ENCODE measurements at regions not wholly inside any gene's neighbourhood (a gene's known extent, or its start where the extent isn't known, plus 50 kb on each side); places are given as distances from the start of the nearest gene placed in this dataset.
"Not testable (repeated sequence)": the region's sequence is repeated elsewhere in the genome, so short reads cannot be mapped to it uniquely, and the experiment has no call there.

DNA sequence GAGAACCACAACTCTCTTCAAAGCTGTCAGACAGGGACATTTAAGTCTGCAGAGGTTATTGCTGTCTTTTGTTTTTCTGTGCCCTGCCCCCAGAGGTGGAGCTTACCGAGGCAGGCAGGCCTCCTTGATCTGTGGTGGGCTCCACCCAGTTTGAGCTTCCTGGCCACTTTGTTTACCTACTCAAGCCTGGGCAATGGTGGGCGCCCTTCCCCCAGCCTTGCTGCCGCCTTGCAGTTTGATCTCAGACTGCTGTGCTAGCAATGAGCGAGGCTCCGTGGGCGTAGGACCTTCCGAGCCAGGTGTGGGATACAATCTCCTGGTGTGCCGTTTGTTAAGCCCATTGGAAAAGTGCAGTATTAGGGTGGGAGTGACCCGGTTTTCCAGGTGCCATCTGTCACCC, 822.1 kb downstream of the KCNMA1 start:
- not testable (repeated sequence) for DNase-seq

DNA sequence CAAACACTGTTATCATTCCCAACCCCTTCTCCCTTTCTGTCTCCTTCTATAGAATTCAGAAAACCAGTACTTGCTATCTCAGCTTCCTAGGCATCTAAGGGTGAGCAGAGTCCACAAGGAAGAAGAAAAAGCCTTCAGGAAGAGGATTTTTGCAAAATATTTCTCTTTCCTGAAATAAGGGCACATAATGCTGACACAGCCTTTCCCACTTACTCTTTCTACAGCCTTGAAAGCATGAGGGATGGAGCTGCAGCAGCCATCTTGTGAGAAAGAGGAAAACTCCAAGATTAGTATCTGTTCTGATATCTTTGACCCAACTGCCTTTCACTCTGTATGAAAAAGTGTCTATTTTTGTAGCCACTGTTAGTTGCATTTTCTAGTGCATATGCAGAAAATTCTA, 826.2 kb downstream of the KCNMA1 start:
- no peak for DNase-seq

DNA sequence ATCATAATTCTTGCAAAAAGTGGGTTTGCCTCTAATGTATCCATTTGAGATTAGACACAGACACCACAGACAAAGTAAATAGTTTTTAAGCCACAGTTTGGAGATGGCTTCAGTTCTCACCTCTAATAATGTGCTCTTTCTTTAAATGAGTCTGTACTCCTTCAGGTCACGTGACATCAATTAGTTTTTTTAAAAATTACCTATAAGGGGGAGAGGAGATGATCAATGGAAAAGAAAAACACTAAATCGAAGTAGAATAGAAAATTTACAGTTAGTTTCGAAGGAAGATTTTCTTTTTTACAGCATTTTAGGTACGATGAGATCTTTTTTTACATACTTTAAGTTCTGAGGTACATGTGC, 849.2 kb downstream of the KCNMA1 start:
- no peak for DNase-seq

DNA sequence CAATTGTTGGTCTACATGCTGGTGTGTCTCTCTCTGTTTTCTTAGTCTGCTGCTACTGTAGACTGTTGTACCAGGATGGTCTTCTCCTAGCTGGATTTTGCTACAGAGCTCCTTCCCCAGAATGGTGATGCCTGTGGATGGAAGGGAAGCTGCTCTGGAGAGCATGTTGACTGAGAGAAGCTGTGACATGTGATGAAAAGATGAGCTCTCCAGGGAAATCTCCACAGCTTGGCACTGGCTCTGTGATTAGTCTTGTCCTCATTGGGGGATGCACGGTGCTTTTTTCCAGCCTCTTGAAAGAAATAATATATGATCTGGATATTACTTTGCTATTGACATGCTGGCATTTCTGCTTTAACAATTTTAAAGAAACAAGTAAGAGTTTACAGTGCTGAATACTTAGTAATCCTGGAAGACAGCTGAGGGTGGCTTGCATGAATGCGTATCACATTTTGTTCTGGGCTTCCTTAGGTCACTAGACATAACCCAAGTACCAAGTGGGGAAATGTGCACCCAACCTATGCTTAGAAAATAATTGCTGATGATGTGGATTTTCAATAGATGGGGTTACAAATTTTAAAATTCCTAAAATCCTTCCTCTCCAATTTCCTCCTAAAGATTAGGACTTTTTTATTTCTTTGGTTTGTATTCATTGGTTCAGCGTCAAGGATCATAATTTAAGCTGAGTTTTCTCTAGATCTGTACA, 849.7 kb downstream of the KCNMA1 start:
- DNase-seq: no peak

DNA sequence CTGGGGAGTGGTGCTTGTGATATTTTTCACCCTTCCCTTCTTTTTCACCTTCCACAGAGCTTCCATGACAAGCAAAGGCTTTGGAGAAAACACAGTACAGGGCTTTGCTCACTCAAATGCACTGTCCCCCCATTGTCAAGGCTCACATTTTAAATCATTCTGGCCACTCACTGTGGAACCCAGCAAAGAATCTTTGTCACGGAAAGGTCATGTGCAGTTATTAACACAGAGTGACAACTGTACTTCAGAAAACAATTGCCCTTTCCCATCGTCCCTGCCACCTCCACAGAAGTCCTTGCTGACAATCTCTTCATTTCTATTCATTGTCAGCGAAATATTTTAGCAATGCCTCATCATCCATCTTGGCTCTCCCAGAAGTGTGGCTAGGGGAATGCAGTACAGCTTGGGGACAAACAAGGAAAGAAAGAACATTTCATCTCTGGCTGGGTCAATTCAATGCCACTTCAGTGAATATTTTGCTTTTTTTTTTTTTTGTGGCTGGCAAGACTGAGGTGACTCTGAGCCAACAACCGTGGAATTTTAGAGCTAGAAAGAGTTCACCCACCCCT, 851.0 kb downstream of the KCNMA1 start:
- DNase-seq: no peak

DNA sequence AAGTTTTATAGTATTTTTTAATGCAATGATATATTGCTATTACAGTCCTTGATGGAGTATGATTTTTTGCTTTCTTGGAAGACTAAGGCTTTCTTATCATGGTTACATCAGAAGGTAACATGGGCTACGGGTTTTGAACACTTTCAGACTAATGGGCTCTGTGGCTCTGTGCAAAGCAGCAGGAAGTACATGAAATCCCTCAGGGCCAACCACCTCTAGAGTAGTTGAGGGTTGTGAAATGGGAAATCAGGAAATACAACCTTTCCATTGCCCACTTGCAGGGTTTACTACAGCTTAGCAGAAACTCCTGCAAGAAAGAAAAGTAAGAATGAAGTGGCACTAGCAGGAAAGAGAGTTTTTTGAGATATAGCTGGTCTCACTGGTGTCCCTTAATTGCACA, 853.5 kb downstream of the KCNMA1 start:
- no peak for DNase-seq

DNA sequence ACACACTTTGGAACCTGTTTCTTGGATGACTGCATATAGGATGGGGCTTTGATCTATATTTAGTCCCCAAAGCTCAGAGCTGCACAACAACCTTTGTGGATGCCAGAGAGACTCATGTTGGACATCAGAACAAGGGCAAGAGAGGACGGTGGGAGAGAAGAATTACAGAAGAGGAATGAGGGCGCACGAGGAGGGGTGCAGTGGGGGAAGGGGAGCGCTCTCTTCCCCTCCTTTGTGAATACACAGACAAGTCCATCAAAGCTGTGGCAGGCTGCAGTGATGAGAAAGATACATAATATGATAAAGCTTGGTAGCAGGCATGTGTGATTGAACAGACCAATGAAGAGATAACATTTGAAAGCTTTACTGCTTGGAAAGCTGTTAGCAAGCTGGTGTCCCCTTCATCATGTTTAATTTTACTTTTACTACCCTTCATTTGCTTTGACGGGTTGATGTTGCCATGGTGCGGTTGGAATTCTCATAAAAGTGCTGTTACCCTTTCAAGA, 857.8 kb downstream of the KCNMA1 start:
- DNase-seq: no peak

DNA sequence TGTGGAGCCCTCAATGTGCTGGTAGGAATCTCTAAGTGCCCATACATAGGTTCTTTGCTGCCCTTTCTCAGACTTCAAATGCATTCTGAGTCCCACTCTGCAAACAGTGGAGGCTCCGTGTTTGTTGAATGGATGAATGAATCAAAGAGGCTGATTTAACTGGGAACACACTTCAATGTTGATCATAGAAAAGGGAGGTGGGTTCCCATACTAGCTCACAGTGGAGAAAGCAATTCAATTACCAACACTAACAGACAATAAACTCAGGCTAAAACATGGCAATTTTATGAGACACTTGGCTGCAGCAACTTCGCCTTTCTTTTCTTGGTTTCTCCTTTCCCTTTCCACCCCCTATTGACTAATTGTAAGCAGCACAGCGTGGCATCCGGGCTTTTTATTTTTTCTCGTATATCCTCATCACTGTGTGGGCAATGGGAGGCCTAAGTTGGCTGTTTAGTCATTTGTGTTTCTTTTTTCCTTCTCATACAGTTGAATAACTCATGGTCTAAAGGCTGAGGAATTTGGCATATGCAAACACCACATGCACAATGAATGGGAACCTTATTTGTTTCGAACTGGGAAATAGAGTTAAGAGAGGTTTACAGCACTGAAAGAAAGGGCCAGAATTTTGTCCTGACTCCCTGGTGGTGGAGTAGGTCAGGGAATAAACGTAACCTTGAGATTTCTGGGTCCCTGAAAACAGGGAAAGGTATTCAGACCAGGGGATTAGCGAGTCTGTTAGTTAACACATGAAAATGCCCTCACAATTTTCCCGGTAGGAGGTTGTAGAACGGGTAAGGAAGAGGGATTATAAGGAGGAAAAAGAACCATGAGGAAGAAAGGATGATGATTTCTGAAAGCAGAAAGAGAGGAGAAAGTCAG, 858.5 kb downstream of the KCNMA1 start:
- DNase-seq: no peak

DNA sequence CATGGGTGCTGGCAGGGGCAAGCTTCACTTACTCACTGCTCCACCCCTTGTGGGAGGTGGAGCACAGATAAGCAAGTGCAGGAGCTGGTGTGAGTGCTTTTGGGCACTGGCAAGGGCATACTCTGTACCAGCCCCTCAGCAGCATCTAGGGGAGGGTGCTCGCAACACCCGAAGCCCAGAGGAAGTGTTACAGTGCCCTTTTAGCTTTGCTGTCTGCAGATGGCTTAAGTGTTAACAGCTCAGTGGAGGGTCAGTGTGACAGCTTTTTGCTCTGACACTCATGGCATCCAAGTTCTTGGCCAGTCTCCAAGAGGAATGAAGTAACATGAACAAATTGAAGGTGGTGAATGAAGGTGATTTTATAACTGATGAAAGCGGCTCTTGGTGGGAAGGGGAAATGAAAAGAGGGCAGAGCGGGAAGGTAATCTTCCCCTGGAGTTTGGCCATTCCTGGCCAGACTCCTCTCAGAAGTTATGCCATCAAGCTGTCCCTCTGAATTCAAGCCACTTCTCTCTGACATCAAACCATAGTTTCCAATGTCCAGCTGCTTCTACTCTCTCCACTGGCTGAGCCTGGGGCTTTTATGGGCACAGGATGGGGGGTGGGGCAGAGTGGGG, 862.5 kb downstream of the KCNMA1 start:
- DNase-seq: no peak

DNA sequence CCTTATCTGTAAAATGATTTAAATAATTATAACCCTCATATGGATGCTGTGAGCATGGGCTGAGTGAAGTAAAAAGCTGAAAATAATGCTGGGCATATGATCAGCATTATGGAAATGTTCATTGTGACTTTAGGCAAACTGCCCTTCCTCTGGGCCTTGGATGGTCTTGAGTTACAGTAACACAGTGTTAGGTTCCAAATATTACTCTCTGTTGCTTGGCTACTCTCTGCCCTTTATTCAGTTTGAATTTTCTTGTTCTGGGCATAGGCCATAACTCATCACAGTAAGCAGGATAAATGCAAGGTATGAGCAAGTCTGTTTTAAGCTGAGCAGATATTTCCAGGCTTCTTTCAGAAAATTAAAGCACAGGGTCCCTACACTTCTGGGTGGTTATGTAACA, 868.0 kb downstream of the KCNMA1 start:
- DNase-seq: no peak

DNA sequence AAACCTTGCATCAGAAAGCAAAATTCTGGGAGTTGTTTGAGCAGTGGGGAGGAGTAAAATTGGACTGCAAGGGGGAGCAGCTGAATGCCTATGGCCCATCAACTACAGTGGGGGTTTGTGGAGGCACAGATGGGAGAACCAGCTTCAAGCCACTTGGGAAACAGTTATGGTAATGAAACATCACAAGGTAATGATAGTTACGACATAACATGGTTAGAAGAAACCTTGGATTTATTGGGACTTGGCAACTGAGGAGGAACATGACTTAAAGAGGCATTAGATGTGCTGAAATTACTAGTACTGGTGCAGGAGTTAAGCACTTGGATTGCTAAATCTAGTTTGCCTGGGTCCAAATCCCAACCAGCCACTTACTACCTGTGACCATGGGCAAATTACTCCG, 868.4 kb downstream of the KCNMA1 start:
- DNase-seq: no peak

DNA sequence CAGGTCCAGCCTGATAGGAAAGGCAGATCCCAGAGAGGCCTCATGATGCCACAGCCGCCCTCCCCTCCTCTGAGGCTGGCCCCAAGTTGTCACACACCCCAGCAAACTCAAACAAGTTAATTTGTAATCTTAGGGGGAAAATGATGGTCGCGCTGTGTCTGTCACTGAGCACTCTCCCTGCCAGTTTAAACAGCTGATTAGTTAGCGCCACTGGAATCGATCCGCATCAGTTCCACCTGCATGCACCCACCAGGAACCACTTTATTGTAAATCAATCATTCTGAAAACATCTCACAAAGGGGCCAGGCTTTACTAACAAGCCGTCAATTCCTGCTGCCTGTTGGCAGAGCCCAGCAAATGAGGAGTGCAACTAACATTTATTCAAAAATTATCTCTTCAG, 870.9 kb downstream of the KCNMA1 start:
- DNase-seq: no peak

DNA sequence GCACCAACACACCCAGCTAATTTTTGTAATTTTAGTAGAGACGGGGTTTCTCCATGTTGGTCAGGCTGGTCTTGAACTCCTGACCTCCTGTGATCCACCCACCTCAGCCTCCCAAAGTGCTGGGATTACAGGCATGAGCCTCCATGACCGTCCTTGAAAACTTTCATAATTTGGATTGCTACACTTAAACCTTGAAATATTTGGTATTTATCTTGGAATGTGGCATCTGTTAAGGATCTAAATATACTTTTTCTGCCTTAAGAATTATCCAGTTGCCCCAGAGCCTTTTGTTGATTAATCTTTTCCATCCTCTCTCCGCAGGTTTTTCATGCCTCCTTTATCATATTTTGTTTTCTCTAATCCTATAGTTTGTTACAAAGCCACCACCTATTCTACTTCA, 872.7 kb downstream of the KCNMA1 start:
- DNase-seq: not testable (repeated sequence)

DNA sequence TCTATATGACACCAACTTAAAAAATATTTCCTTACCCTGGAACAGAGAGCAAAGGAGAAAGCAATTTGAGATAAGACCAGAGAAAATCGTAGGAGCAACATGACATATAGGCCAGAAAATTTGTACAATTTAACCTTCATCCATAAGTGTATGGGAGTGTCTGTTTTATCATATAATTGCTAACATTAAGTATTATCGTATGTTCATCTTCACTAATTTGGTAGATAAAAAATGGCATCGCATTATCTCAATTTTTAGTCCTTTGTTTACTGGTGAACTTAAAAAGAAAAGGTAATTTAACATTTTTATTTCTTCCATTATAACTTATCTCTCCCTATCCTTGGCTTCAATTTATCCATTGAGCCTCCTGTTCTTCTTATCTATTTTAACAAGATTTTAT, 873.4 kb downstream of the KCNMA1 start:
- no peak for DNase-seq

DNA sequence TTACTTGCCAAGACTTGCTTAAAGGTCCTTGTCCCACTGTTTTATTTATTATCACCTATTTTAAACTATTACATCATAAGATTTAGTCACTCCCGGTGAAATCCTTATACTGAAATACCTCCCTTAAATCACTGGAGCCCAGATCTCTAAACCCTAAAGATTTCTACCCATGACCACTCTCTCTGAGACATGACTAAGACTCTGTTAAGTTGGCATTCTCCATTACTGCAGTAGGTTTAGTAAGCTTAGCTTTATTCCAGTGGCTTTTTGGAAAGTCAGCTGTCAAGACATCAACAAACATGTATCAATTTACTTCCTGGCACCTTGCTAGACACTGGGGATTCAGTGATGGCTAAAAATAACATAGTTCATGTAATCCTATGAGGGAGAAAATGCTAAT, 874.2 kb downstream of the KCNMA1 start:
- DNase-seq: no peak

DNA sequence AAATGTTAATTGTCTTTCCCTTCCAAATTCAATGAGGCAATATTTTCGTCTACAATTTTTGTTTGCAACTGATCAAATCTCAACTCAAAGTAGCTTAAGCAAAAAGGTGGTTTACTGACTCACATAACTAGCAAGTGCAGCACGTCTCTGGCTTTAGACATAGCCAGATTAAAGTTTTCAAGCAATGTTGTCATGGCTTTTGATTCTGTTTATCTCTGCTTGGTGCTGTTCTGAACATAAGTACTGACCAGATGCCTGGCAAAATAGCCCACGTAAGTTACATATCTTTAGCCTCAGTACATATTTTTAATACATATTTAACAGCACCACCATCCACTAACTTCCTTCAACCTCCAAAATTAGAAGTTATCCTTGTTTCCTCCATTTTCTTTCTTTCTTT, 877.9 kb downstream of the KCNMA1 start:
- no peak for DNase-seq

DNA sequence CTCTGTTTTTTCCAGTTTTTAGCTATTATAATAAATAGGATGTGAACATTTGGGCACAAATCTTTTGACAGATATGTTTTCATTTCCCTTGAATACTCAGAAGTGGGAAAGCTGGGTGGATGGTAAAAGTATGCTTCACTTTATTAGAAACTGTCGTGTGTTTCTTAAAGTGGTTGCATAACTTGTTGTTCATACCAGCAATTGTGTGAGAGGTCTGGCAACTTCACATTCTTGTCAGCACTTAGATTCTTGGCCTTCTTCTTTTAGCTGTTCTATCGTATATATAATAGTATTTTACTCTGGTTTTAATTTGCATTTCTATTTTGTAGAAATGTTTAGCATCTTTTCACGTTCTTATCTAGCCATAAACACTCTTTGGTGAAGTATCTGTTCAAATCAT, 894.4 kb downstream of the KCNMA1 start:
- DNase-seq: no peak

DNA sequence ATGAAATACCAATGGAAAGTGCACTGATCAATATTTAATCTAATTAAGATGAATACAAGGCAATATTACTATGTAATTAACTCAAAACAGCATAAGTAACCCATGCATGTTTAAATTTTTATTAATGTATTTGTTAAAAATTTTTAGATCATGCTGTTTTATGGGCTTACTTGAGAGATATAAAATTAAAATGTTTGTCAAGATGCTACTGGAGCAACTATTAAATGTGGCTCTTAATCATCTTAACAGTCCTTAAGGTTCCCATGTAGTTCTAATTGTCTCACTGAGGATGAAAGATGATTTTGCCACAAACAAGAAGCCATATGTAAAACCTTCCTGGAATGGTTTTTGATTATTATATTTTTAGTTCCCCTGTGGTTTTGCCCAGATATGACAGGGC, 897.1 kb downstream of the KCNMA1 start:
- no peak for DNase-seq

DNA sequence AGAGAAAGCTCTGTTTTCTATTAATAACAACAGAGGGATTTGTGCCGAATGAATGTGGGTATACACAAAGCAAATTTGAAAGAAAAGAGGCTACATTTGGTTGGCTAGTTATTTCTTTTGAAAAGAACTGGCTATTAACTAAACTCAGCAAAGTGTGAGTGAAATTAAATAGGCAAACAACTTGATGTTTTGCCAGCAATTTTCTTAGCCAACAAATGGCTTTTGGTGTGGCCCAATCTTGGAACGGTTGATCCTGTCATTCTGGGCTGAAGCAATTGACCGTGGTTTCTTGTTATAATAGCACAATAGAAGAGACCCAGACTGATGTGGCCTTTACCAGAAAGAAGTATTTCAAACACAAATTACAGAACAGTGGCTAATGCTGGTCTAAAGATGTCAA, 898.6 kb downstream of the KCNMA1 start:
- no peak for DNase-seq

DNA sequence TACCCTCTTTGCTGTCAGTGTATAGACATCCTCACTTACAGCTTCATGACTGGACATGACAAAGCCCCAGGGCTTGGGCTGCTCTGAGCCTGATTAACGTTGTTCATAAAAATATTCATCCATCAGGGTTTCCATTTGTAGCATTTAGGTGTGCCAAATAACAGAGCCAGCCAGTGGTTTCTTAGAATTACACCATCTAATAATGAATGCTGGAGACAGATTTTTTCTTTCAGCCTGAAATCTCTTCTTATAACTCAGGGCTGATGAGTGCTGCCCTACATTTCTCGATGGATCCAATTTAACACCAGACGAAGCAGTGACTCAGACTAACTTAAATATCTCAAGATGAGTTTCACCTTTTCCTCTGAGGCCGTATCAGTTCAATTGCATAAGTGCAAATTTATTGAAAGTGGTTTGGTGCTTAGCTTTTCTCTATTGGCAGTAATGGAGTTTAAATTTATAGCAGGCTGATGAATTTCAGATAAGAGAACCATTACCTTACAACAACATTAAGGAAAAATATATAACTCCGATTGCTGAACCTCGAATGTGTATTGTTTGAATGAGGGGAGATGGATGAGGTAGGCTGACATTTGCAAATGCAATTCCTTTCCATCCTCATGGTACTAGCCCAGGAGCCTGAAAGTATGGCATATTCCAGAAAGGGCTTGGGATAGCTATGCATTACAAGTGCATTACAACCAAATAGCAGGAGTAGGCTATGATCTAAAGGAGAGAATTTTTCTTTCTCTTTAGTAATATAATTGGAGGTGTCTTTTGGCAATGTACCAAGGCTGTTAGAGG, 900.6 kb downstream of the KCNMA1 start:
- no peak for DNase-seq

DNA sequence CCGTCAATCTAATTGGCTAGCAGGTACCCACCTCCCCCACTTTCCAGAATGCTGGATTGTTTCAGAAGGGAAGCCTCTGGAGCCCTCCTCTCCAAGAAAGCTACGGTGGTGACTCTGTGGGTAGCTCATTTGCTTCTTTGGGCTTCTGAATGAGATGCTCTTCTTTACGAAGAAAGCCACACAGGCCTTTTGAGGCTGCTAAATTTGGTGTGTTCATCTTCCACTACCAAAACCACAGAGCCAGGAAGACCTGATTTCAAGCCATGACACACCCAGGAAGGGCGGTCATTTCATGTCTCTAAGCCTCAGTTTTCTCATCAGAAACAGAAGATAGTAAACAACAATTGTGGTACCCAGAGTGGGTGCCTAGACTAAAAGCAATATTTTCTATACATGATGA, 901.2 kb downstream of the KCNMA1 start:
- no peak for DNase-seq

DNA sequence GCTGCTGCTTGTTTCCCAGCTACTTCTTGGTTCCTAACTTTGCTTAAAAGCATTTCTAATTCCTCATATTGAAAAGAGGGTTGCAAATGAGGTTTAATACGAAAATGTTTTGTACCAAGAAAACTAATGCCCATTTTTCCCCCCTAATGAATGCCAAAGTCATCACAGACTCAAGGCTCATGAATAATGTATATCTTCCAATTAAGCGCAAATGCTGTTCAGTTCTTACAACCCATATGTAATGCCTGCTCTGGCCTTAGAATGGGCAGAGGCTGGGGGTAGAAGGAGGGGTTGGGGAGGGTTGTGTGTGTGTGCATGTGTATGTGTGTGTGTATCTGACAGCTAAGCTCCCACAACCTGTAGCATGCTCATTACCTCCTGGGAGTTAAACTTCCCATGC, 901.7 kb downstream of the KCNMA1 start:
- DNase-seq: no peak

DNA sequence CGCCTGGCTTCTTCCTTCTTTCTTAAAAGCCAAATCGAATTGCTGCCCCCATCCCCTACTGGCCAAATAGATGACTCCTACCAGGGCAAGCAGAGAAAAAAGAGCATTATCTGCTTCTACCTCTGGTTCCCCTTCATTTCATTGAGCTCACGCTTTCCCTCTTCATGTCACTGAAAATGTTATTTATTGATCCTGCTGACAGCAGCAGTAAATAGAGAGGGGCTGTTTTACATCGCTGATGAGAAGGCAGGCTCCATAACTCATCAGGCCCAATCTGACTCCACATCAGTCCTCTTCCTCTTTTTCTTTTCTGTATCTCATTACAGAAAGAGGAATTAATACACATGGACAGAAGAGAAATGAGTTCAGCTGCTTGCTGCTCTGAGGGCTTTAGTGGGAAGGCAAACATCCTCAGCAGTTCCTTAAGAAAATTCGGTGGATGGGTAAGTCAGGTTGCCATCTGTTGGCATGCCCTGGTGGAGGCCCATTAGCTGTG, 904.1 kb downstream of the KCNMA1 start:
- no peak for DNase-seq

All from DMS 273 treated with DMSO at 0.1 percent for 48 hours (cell line).